ENCODE measurements at regions not wholly inside any gene's neighbourhood (a gene's known extent, or its start where the extent isn't known, plus 50 kb on each side); places are given as distances from the start of the nearest gene placed in this dataset.

GRCh38 chr12:102691773-102692555 is 211.6 kb upstream of the IGF1 start:
- no peaks in the 10 kb centered on the region for H3K36me3 Mint-ChIP-seq (ENCODE audit: insufficient read depth, unreplicated experiment)

GRCh38 chr12:102690253-102690652 is 209.9 kb upstream of the IGF1 start:
- peaks cover 3% of the 10 kb centered on the region for H3K9me3 Mint-ChIP-seq (ENCODE audit: low read depth, unreplicated experiment)
- peaks cover 40% of the 10 kb centered on the region for H3K4me1 Mint-ChIP-seq (ENCODE audit: low read depth, unreplicated experiment)
- peak overlapping the region; percentile 21 for H3K27ac Mint-ChIP-seq (ENCODE audit: unreplicated experiment)
- intact Hi-C loops (cut with micrococcal nuclease; ENCODE audit: unreplicated experiment), result loop anchor here (1.0 to 5.0 kb wide), 3 partner anchors 17 to 128 kb away; no protein-coding TSS in a partner anchor
- H3K4me3 Mint-ChIP-seq (ENCODE audit: low read depth, unreplicated experiment), result peak overlapping the region; percentile 2
- no peak for TF ChIP-seq CTCF (IDR thresholded peaks at IDR 0.05; ENCODE audit: unreplicated experiment)
- no peaks in the 10 kb centered on the region for H3K27me3 Mint-ChIP-seq (ENCODE audit: unreplicated experiment)
- BruUV-seq (replicated peaks), result no TSS peak
- CTCF ChIA-PET, result interaction anchor here (0.7 to 1.3 kb wide), 2 partner anchors 12 to 167 kb away, joined by 3 to 4 read pairs; no protein-coding TSS in a partner anchor
- peak; percentile 53 for DNase-seq
- H3K36me3 Mint-ChIP-seq (ENCODE audit: insufficient read depth, unreplicated experiment), result no peaks in the 10 kb centered on the region

More at GRCh38 chr12:102691773-102692555, 211.6 kb upstream of the IGF1 start:
- intact Hi-C loops (cut with micrococcal nuclease; ENCODE audit: unreplicated experiment), result loop anchor here (5.0 kb wide), 2 partner anchors 110 to 130 kb away; no protein-coding TSS in a partner anchor
- no peak for TF ChIP-seq CTCF (IDR thresholded peaks at IDR 0.05; ENCODE audit: unreplicated experiment)
- peaks cover 40% of the 10 kb centered on the region for H3K4me1 Mint-ChIP-seq (ENCODE audit: low read depth, unreplicated experiment)
- DNase-seq, result no peak
- no peaks in the 10 kb centered on the region for H3K27me3 Mint-ChIP-seq (ENCODE audit: unreplicated experiment)
- BruUV-seq (replicated peaks), result no TSS peak
- CTCF ChIA-PET, result no interaction called here
- no peak overlapping the region for H3K4me3 Mint-ChIP-seq (ENCODE audit: low read depth, unreplicated experiment)
- H3K27ac Mint-ChIP-seq (ENCODE audit: unreplicated experiment), result peak overlapping the region; percentile 26
- H3K9me3 Mint-ChIP-seq (ENCODE audit: low read depth, unreplicated experiment), result peaks cover 7% of the 10 kb centered on the region

GRCh38 chr12:102689701-102690100 is 209.3 kb upstream of the IGF1 start:
- H3K4me1 Mint-ChIP-seq (ENCODE audit: low read depth, unreplicated experiment), result peaks cover 40% of the 10 kb centered on the region
- no peaks in the 10 kb centered on the region for H3K36me3 Mint-ChIP-seq (ENCODE audit: insufficient read depth, unreplicated experiment)
- H3K9me3 Mint-ChIP-seq (ENCODE audit: low read depth, unreplicated experiment), result peaks cover 3% of the 10 kb centered on the region
- DNase-seq, result no peak
- H3K4me3 Mint-ChIP-seq (ENCODE audit: low read depth, unreplicated experiment), result peak overlapping the region; percentile 2
- no TSS peak for BruUV-seq (replicated peaks)
- peak overlapping the region; percentile 21 for H3K27ac Mint-ChIP-seq (ENCODE audit: unreplicated experiment)
- intact Hi-C loops (cut with micrococcal nuclease; ENCODE audit: unreplicated experiment), result loop anchor here (1.0 to 5.0 kb wide), 3 partner anchors 16 to 127 kb away; no protein-coding TSS in a partner anchor
- CTCF ChIA-PET, result interaction anchor here (0.7 to 1.3 kb wide), 2 partner anchors 13 to 166 kb away, joined by 3 to 4 read pairs; no protein-coding TSS in a partner anchor
- TF ChIP-seq CTCF (IDR thresholded peaks at IDR 0.05; ENCODE audit: unreplicated experiment), result no peak
- no peaks in the 10 kb centered on the region for H3K27me3 Mint-ChIP-seq (ENCODE audit: unreplicated experiment)

GRCh38 chr12:102687523-102687922 is 207.2 kb upstream of the IGF1 start:
- H3K4me3 Mint-ChIP-seq (ENCODE audit: low read depth, unreplicated experiment), result no peak overlapping the region
- H3K27me3 Mint-ChIP-seq (ENCODE audit: unreplicated experiment), result no peaks in the 10 kb centered on the region
- TF ChIP-seq CTCF (IDR thresholded peaks at IDR 0.05; ENCODE audit: unreplicated experiment), result no peak
- H3K9me3 Mint-ChIP-seq (ENCODE audit: low read depth, unreplicated experiment), result no peaks in the 10 kb centered on the region
- DNase-seq, result no peak
- H3K4me1 Mint-ChIP-seq (ENCODE audit: low read depth, unreplicated experiment), result peaks cover 36% of the 10 kb centered on the region
- CTCF ChIA-PET, result no interaction called here
- intact Hi-C loops (cut with micrococcal nuclease; ENCODE audit: unreplicated experiment), result no loop called here
- no peak overlapping the region for H3K27ac Mint-ChIP-seq (ENCODE audit: unreplicated experiment)
- H3K36me3 Mint-ChIP-seq (ENCODE audit: insufficient read depth, unreplicated experiment), result no peaks in the 10 kb centered on the region
- BruUV-seq (replicated peaks), result no TSS peak
